Upper lobe of left lung (tissue), 6 donors: ENCODE measurements at regions not wholly inside any gene's neighbourhood (a gene's known extent, or its start where the extent isn't known, plus 50 kb on each side); places are given as distances from the start of the nearest gene placed in this dataset.

Experiments
- ATAC-seq, 2 donors: fragments of 200-7000 bp; cut with Tn5 transposase; one replicate each; pipeline ENCODE4 v1.9.1; 2022; ENCODE audit warnings: mild to moderate bottlenecking in 2 of 2, moderate library complexity in 2 of 2; ENCODE audit not compliant: low FRiP score in 2 of 2
- DNase-seq, 2 donors: peaks; one replicate each; pipeline ENCODE4 v3.0.0-alpha.2; 2019 to 2020
- H3K27ac ChIP-seq, 4 donors: fragments of 200-600 bp; sonication (generic); one replicate each; pipeline ENCODE4 v1.5.1; 2016 to 2019
- H3K27me3 ChIP-seq, 4 donors: fragments of 200-600 bp; sonication (generic); one replicate each; pipeline ENCODE4 v1.5.1; 2017 to 2019
- H3K36me3 ChIP-seq, 4 donors: fragments of 200-600 bp; sonication (generic); one replicate each; pipeline ENCODE4 v1.5.1; 2016 to 2019
- H3K4me1 ChIP-seq, 4 donors: fragments of 200-600 bp; sonication (generic); one replicate each; pipeline ENCODE4 v1.5.1; 2018 to 2019
- H3K4me3 ChIP-seq, 4 donors: fragments of 200-600 bp; sonication (generic); one replicate each; pipeline ENCODE4 v1.5.1; 2017 to 2019; ENCODE audit warnings: mild to moderate bottlenecking in 2 of 4, moderate library complexity in 1 of 4
- H3K9me3 ChIP-seq, 4 donors: fragments of 200-600 bp; sonication (generic); one replicate each; pipeline ENCODE4 v1.5.1; 2018 to 2019
- EP300 ChIP-seq, 4 donors: sonication (generic); formaldehyde crosslinking; IDR thresholded peaks; one replicate each; pipeline ENCODE4 v1.5.1; 2017; ENCODE audit warnings: antibody characterized with exemption in 4 of 4, control low read depth in 2 of 4
- POLR2A ChIP-seq, 4 donors: fragments of 450-650 bp; IDR thresholded peaks; one replicate each; pipeline ENCODE4 v1.5.1; 2016 to 2017; ENCODE audit warnings: antibody characterized with exemption in 4 of 4, mild to moderate bottlenecking in 2 of 4
- POLR2AphosphoS5 ChIP-seq, 2 donors: sonication (generic); formaldehyde crosslinking; IDR thresholded peaks; one replicate each; pipeline ENCODE4 v1.5.1; 2017; ENCODE audit warnings: antibody characterized with exemption in 2 of 2
- WGBS, 2 donors: methylation state at CpG; one replicate each; pipeline ENCODE4 v1.1.5; 2017 to 2018; 5-methylcytosine and 5-hydroxymethylcytosine counted together
- TF ChIP-seq, protein P1 (sequence below), 6 experiments: fragments of 450-650 bp in 4 of 6; fragments of 200-600 bp in 2 of 6; sonication (generic) in 2 of 6; IDR thresholded peaks; one replicate each; pipeline ENCODE4 v1.5.1; 2016 to 2019; ENCODE audit warnings: antibody characterized with exemption in 6 of 6
- donor health status: DM: no; HTN: no; CAD: no; lungs with moderate emphysema.
- donor health status: DM: no; HTN: yes; CAD: no; lungs with severe emphysema.

DNA sequence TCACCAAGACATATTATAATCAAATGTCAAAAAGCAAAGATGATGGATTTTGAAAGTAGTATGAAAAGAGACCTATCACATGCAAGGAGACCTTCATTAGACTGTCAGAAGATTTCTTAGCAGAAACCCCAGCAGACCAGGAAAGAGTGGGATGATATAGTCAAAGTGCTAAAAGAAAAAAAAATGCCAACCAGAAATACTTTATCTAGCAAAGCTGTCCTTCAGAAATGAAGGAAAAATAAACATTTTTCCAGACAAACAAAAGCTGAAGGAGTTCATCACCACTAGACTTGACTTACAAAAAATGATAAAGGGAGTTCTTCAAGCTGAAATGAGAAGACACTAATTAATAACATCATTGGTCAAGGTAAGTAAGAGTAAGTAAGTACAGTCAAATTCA is 251.2 kb upstream of the SASH1 start:
- no peak for ATAC-seq
- H3K36me3 ChIP-seq, result no peaks in the 10 kb centered on the region
- TF ChIP-seq POLR2AphosphoS5 (IDR thresholded peaks at IDR 0.05) (no peak), EP300 (IDR thresholded peaks at IDR 0.05) (no peak), POLR2A (IDR thresholded peaks at IDR 0.05) (no peak)
- TF ChIP-seq, protein P1, sequence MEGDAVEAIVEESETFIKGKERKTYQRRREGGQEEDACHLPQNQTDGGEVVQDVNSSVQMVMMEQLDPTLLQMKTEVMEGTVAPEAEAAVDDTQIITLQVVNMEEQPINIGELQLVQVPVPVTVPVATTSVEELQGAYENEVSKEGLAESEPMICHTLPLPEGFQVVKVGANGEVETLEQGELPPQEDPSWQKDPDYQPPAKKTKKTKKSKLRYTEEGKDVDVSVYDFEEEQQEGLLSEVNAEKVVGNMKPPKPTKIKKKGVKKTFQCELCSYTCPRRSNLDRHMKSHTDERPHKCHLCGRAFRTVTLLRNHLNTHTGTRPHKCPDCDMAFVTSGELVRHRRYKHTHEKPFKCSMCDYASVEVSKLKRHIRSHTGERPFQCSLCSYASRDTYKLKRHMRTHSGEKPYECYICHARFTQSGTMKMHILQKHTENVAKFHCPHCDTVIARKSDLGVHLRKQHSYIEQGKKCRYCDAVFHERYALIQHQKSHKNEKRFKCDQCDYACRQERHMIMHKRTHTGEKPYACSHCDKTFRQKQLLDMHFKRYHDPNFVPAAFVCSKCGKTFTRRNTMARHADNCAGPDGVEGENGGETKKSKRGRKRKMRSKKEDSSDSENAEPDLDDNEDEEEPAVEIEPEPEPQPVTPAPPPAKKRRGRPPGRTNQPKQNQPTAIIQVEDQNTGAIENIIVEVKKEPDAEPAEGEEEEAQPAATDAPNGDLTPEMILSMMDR (IDR thresholded peaks at IDR 0.05), result no peak

GRCh38 chr6:148103436-148103835 is 239.2 kb upstream of the SASH1 start:
- Histone ChIP-seq H3K27me3 (no peaks in the 10 kb centered on the region), H3K27ac (no peak overlapping the region), H3K36me3 (no peaks in the 10 kb centered on the region), H3K4me1 (no peaks in the 10 kb centered on the region), H3K4me3 (no peak overlapping the region), H3K9me3 (no peaks in the 10 kb centered on the region)
- DNase-seq, result no peak
- whole genome bisulfite sequencing, 2 donors, result 92 to 94% methylated on average over 8 of the region's 8 CpGs
- ATAC-seq, result no peak
- TF ChIP-seq POLR2AphosphoS5 (IDR thresholded peaks at IDR 0.05) (no peak), EP300 (IDR thresholded peaks at IDR 0.05) (no peak), POLR2A (IDR thresholded peaks at IDR 0.05) (no peak)
- TF ChIP-seq, protein P1 (IDR thresholded peaks at IDR 0.05), result no peak

More for the DNA sequence above, 251.2 kb upstream of the SASH1 start:
- Histone ChIP-seq H3K4me3 (no peak overlapping the region), H3K9me3 (peaks cover 0 to 9% (median 2%) of the 10 kb centered on the region in 4 donors), H3K4me1 (no peaks in the 10 kb centered on the region), H3K27me3 (no peaks in the 10 kb centered on the region), H3K27ac (no peak overlapping the region)
- DNase-seq, result no peak

DNA sequence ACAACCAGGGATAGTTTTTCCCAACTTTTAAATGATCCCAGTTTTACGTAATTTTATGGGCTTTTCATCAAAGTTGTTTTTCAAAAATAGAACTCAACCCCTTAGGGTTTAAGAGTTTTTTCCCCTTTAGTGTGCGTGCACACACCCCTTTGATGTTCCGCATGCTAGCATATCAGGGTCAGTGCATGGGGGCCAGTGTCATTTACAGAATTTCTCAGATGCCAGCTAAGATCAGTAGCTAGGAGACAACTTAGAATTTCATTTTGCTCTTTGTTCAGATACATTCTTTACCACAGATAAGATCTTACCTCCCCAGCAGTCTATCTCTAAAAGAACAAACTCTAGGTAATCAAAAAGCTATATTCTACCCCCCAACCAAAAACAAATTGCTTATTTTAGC is 238.5 kb upstream of the SASH1 start:
- no peaks in the 10 kb centered on the region for H3K4me1 ChIP-seq
- no peaks in the 10 kb centered on the region for H3K9me3 ChIP-seq
- no peaks in the 10 kb centered on the region for H3K27me3 ChIP-seq
- no peak overlapping the region for H3K27ac ChIP-seq
- H3K4me3 ChIP-seq, result no peak overlapping the region
- ATAC-seq (no peak), DNase-seq (no peak)
- TF ChIP-seq POLR2A (IDR thresholded peaks at IDR 0.05) (no peak), POLR2AphosphoS5 (IDR thresholded peaks at IDR 0.05) (no peak), EP300 (IDR thresholded peaks at IDR 0.05) (no peak)
- TF ChIP-seq, protein P1 (IDR thresholded peaks at IDR 0.05), result no peak
- 94 to 97% methylated on average over 3 of the region's 3 CpGs for WGBS, 2 donors
- no peaks in the 10 kb centered on the region for H3K36me3 ChIP-seq

DNA sequence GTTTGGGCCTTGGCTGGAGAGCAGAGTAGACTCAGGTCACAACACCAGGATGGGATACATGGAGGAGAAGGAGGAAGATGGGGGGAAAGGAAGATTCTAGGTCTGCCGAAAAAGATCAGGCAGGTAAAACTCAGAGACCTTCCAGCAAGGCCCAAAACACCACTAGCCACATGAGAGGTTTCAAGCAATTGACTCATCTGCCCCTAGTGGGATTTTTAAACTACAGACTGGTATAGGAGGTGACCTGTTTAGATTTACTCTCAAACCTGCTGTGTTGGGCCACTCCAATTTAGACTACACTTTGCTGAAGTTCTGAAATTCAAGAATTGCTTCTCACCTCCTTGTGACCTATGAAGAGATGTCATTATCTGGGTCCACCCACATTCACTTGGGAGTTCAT is 236.9 kb upstream of the SASH1 start:
- 95 to 100% methylated on average over 1 of the region's 1 CpG for WGBS, 2 donors
- no peak for DNase-seq
- no peaks in the 10 kb centered on the region for H3K9me3 ChIP-seq
- peaks cover 0 to 4% (median 0%) of the 10 kb centered on the region in 4 donors for H3K4me1 ChIP-seq
- no peak for TF ChIP-seq EP300 (IDR thresholded peaks at IDR 0.05)
- no peaks in the 10 kb centered on the region for H3K36me3 ChIP-seq
- no peak overlapping the region for H3K4me3 ChIP-seq
- no peaks in the 10 kb centered on the region for H3K27me3 ChIP-seq
- ATAC-seq, result no peak
- H3K27ac ChIP-seq, result no peak overlapping the region

DNA sequence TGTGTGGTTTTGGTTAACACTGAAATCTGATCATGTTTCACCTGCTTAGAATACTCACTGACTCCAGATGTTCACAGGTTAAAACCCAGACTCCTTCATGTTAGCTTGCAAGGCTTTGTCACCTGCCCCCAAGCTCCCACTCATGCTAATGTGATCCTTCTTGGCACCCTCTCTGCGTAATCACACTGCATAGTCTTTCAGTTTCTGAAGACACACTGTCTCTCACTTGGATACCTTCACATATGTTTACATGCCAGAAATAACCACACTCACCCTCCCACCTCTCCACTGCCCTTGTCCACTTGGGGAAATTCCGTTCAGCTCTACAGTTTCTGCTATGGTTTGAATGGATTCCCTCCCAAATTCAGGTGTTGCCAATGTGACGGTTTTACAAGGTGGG is 234.7 kb upstream of the SASH1 start:
- Histone ChIP-seq H3K36me3 (no peaks in the 10 kb centered on the region), H3K4me3 (no peak overlapping the region), H3K27me3 (no peaks in the 10 kb centered on the region), H3K27ac (no peak overlapping the region), H3K4me1 (peaks cover 0 to 4% (median 0%) of the 10 kb centered on the region in 4 donors), H3K9me3 (no peaks in the 10 kb centered on the region)
- DNase-seq, result no peak
- no peak for TF ChIP-seq EP300 (IDR thresholded peaks at IDR 0.05)
- no peak for TF ChIP-seq POLR2A (IDR thresholded peaks at IDR 0.05)
- TF ChIP-seq POLR2AphosphoS5 (IDR thresholded peaks at IDR 0.05), result no peak
- TF ChIP-seq, protein P1 (IDR thresholded peaks at IDR 0.05), result no peak
- ATAC-seq, result no peak
- 71 to 85% methylated on average over 3 of the region's 3 CpGs for WGBS, 2 donors
